Heart left ventricle (tissue), 16 donors: ENCODE measurements at regions not wholly inside any gene's neighbourhood (a gene's known extent, or its start where the extent isn't known, plus 50 kb on each side); places are given as distances from the start of the nearest gene placed in this dataset.

Experiments
- ATAC-seq, 4 donors: fragments of 200-7000 bp; cut with Tn5 transposase; one replicate each; pipeline ENCODE4 v1.9.1; 2020 to 2022; ENCODE audit warnings: moderate library complexity in 4 of 4, mild to moderate bottlenecking in 3 of 4, moderate number of reproducible peaks in 1 of 4
- DNase-seq, 5 donors: peaks; one replicate each; pipeline ENCODE4 v3.0.0-alpha.2; 2020
- H3K27ac ChIP-seq, 12 donors: fragments of 200-600 bp; sonication (generic) in 4 of 12; one replicate each; pipeline versions ENCODE4 v1.5.0 to v1.8.0; 2016 to 2022; ENCODE audit warnings: mild to moderate bottlenecking in 2 of 12
- H3K27me3 ChIP-seq, 9 donors: fragments of 200-600 bp; sonication (generic) in 2 of 9; one replicate each; pipeline versions ENCODE4 v1.5.1 to v1.8.0; 2016 to 2022; ENCODE audit warnings: mild to moderate bottlenecking in 3 of 9
- H3K36me3 ChIP-seq, 9 donors: fragments of 200-600 bp; sonication (generic) in 2 of 9; one replicate each; pipeline versions ENCODE4 v1.5.0 to v1.8.0; 2018 to 2022; ENCODE audit warnings: mild to moderate bottlenecking in 2 of 9
- H3K4me1 ChIP-seq, 12 donors: fragments of 200-600 bp; sonication (generic) in 4 of 12; one replicate each; pipeline versions ENCODE4 v1.5.0 to v1.8.0; 2016 to 2022; ENCODE audit warnings: mild to moderate bottlenecking in 3 of 12
- H3K4me3 ChIP-seq, 12 donors: fragments of 200-600 bp; sonication (generic) in 4 of 12; one replicate each; pipeline versions ENCODE4 v1.5.0 to v1.8.0; 2017 to 2022; ENCODE audit warnings: mild to moderate bottlenecking in 9 of 12, moderate library complexity in 4 of 12
- H3K9me3 ChIP-seq, 12 donors: fragments of 200-600 bp; sonication (generic) in 4 of 12; one replicate each; pipeline versions ENCODE4 v1.5.0 to v1.8.0; 2016 to 2022; ENCODE audit warnings: mild to moderate bottlenecking in 1 of 12
- POLR2A ChIP-seq, 2 donors: fragments of 450-650 bp; IDR thresholded peaks; one replicate each; pipeline ENCODE4 v1.6.1; 2017; ENCODE audit warnings: antibody characterized with exemption in 2 of 2, mild to moderate bottlenecking in 2 of 2, moderate library complexity in 2 of 2
- WGBS, 4 donors: extraction: QIAGEN DNeasy Blood & Tissue Kit in 2 of 4; methylation state at CpG; one replicate each; pipeline versions ENCODE4 v1.1.5 to v1.1.7; 2013 to 2018; 5-methylcytosine and 5-hydroxymethylcytosine counted together
- intact Hi-C, 10 donors: fragments of 100-400 bp; cut with DNase I; formaldehyde crosslinking; loops; one replicate each; pipeline versions ENCODE4 v1.11.1 to v1.14.2; 2022
- TF ChIP-seq, protein P1 (sequence below), 12 donors: fragments of 200-600 bp; sonication (generic) in 4 of 12; IDR thresholded peaks; one replicate each; pipeline versions ENCODE4 v1.5.0 to v1.8.0; 2018 to 2022; ENCODE audit warnings: antibody characterized with exemption in 12 of 12, mild to moderate bottlenecking in 5 of 12
- donor health status: ischemic (EF 13 %, LVEDD 7.1; RV severe dilation, severe dysfunction).
- donor health status: healthy with polysubstance abuse.
- donor health status: DM: no; HTN: yes; CAD: no.
- donor health status: DM: no; HTN: no; CAD: no.
- donor health status: ischemic (EF 25% LVEDD 6.9; RV normal size, moderate dysfunction).
- donor health status: ischemic (EF 25% LVEDD 5.7; RV mildly dilated, moderate dysfunction).
- donor health status: healthy.
- donor health status: DM: yes; HTN: yes; CAD: no.
- donor health status: ischemic (EF 35%, LVEDD 5.7; RV mildly dilated, moderate dysfunction).
- donor health status: nonischemic (EF 11% LVEDD 7.7; RV severe dilation, severe dysfunction).
- donor health status: DM: yes; HTN: yes; CAD: no.
- donor health status: PGD.
- donor health status: ischemic (EF 29% LVEDD 5.4; RV normal size, mild dysfunction).
- donor health status: nonischemic (EF 23%, LVEDD 6.1; RV moderate dilation, normal function).

DNA sequence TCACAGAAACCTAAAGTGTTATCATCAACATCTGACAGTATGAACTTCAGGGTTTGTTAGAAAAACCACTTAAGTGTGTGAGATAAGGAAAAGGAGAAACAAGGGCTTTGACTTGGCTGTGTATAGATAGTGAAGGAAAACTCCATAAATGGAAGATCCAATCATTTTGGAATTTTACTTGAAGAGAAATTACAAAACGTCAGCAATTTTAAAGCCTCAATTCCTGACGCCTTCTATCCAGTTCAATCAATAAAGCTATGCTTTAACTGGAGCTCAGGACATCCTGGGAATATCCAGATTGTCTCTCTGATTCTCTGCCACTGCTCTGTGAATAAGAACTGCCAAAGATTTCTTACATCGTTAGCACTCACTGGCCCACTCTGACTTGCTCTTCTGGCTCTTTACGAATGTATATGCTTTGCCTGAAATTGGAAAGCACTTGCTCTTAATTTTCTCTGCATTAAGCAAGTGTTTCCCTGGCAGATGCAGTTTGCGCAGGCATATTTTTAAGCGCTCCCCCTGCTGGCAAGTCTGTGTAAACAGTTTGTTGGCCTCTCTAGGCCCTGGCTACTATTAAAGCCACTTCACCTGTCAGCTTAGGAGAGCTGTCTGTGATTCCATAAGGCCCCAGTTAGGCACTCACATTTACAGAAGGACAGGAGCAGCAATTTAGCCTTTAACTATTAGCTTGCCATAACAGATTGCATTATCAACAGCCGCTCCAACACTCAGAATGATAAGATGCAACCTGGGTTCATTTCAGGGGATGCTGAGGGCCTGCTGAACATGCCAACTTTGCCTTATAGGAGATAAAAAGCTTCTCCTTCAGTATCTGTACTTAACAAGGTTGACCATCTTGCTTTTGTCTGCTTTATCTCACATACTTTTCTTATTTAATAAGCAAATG is 251.4 kb upstream of the DDX53 start:
- TF ChIP-seq POLR2A (IDR thresholded peaks at IDR 0.05): no peak
- TF ChIP-seq, protein P1, sequence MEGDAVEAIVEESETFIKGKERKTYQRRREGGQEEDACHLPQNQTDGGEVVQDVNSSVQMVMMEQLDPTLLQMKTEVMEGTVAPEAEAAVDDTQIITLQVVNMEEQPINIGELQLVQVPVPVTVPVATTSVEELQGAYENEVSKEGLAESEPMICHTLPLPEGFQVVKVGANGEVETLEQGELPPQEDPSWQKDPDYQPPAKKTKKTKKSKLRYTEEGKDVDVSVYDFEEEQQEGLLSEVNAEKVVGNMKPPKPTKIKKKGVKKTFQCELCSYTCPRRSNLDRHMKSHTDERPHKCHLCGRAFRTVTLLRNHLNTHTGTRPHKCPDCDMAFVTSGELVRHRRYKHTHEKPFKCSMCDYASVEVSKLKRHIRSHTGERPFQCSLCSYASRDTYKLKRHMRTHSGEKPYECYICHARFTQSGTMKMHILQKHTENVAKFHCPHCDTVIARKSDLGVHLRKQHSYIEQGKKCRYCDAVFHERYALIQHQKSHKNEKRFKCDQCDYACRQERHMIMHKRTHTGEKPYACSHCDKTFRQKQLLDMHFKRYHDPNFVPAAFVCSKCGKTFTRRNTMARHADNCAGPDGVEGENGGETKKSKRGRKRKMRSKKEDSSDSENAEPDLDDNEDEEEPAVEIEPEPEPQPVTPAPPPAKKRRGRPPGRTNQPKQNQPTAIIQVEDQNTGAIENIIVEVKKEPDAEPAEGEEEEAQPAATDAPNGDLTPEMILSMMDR (IDR thresholded peaks at IDR 0.05): peak; percentile 34 to 79 (median 60)
- no peak overlapping the region for H3K4me3 ChIP-seq
- DNase-seq (peak in 3 of 5 donors; percentile 10 to 26 (median 24)), ATAC-seq (peak; percentile 61 to 90 (median 84))
- intact Hi-C loops: loop anchor here in 6 of 10 donors (2.0 to 10.0 kb wide), 5 partner anchors 611 to 766 kb away; no protein-coding TSS in a partner anchor
- H3K36me3 ChIP-seq: no peaks in the 10 kb centered on the region
- H3K27ac ChIP-seq: no peak overlapping the region
- H3K27me3 ChIP-seq: peaks cover 0 to 5% (median 0%) of the 10 kb centered on the region in 9 donors
- 14 to 21% (median 20%) methylated on average over 7 of the region's 7 CpGs for WGBS, 4 donors
- no peaks in the 10 kb centered on the region for H3K9me3 ChIP-seq
- no peaks in the 10 kb centered on the region for H3K4me1 ChIP-seq

DNA sequence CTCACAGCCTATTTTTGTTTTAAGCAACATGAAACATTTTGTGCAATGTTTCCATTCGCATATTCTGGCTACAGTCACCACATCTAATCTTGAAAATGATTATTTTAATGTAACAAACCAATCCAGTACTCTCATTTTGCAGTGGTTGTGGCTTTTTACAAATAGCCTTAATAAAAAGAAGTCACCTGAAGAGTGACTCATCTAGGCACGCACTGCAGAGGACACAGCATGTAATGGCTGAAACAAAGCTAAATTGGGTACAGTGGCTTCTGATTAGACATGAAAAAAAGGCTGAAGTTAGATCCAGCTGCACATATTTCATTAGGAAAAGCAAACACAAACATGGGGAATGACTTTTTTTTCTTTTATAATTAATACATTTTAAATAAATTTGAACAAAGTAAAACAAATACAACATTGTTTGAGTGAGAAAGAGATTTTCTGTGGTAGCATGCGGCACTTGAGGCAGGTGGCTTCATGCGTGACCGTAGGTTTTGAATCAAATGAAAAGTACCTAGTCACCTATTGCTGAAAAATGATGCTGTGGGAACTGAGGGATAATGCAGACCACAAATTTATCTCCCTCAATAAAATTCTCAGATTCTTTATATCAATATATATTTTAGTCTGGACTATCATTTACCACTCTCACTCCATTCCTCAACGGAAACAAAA is 240.8 kb upstream of the DDX53 start:
- H3K36me3 ChIP-seq: no peaks in the 10 kb centered on the region
- no peak for DNase-seq
- H3K4me1 ChIP-seq: no peaks in the 10 kb centered on the region
- intact Hi-C loops: no loop called here
- no peak overlapping the region for H3K27ac ChIP-seq
- 75 to 94% (median 80%) methylated on average over 6 of the region's 6 CpGs for WGBS, 4 donors
- TF ChIP-seq, protein P1 (IDR thresholded peaks at IDR 0.05): no peak
- TF ChIP-seq POLR2A (IDR thresholded peaks at IDR 0.05): no peak
- no peak for ATAC-seq
- peaks cover 0 to 7% (median 0%) of the 10 kb centered on the region in 9 donors for H3K27me3 ChIP-seq
- H3K9me3 ChIP-seq: no peaks in the 10 kb centered on the region
- no peak overlapping the region for H3K4me3 ChIP-seq

DNA sequence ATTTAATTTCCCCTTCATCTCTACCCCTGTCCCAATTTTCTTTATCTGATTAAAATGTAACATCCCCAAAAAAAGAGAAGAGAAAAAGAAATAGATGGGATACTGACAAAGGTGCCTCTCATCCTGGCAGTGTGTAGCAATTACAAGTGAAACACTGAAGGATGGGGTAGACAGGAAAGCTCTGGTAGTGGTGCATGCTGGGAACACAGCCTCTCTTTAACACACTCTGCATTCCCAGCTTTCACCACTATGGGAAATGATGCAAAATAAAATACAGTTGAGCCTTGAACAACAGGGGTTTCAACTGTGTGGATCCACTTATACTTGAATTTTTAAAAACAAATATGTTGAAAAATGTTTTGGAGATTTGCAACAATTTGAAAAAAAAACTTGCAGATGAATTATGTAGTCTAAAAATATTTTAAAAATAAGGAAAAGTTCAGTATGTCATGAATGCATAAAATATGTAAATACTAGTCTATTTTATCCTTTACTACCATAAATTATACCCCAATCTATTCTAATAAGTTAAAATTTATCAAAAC is 239.2 kb upstream of the DDX53 start:
- TF ChIP-seq POLR2A (IDR thresholded peaks at IDR 0.05): no peak
- TF ChIP-seq, protein P1 (IDR thresholded peaks at IDR 0.05): no peak
- H3K4me3 ChIP-seq: no peak overlapping the region
- H3K4me1 ChIP-seq: no peaks in the 10 kb centered on the region
- DNase-seq (no peak), ATAC-seq (no peak)
- H3K27me3 ChIP-seq: peaks cover 0 to 7% (median 0%) of the 10 kb centered on the region in 9 donors
- H3K36me3 ChIP-seq: no peaks in the 10 kb centered on the region
- intact Hi-C loops: no loop called here
- no peak overlapping the region for H3K27ac ChIP-seq
- no peaks in the 10 kb centered on the region for H3K9me3 ChIP-seq

DNA sequence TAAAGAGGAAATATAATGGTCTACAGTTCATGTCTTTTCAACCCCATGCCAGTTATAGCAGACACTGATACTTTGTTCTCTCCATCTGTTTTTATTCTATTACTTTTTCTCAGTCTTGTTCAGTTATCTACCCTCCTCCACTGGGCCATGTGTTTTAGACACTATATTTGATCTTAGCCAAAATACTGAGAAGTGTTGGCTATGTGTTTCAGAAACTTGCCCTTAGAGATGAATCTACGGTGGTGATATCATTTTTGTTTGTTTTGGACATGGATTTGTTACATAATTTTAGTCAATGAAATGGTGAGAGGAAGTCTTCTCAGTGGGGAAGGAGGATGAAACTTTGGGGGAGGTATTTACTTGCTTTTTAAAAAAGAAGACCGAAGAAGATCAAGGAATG is 211.5 kb upstream of the DDX53 start:
- DNase-seq (no peak), ATAC-seq (no peak)
- Histone ChIP-seq H3K27ac (no peak overlapping the region), H3K36me3 (no peaks in the 10 kb centered on the region), H3K27me3 (no peaks in the 10 kb centered on the region), H3K4me3 (no peak overlapping the region), H3K9me3 (no peaks in the 10 kb centered on the region), H3K4me1 (no peaks in the 10 kb centered on the region)
- whole genome bisulfite sequencing, 4 donors: 57 to 84% (median 76%) methylated on average over 2 of the region's 2 CpGs
- no peak for TF ChIP-seq POLR2A (IDR thresholded peaks at IDR 0.05)
- TF ChIP-seq, protein P1 (IDR thresholded peaks at IDR 0.05): no peak
- intact Hi-C loops: no loop called here
